Endothelial cell of umbilical vein (primary cell): ENCODE measurements at regions not wholly inside any gene's neighbourhood (a gene's known extent, or its start where the extent isn't known, plus 50 kb on each side); places are given as distances from the start of the nearest gene placed in this dataset.

Source experiments
- CTCF ChIP-seq, 2 donors: IDR thresholded peaks; 1 replicate in 1 of 2; 2 replicates in 1 of 2; pipeline ENCODE4 v1.5.1; 2011; ENCODE audit warnings: low read length in 2 of 2, mild to moderate bottlenecking in 2 of 2, moderate library complexity in 2 of 2, control low read depth in 1 of 2, inconsistent platforms in 1 of 2, low read depth in 1 of 2; ENCODE audit not compliant: insufficient read depth in 1 of 2; ENCODE audit errors: extremely low read depth in 1 of 2
- EZH2 ChIP-seq: IDR thresholded peaks from 2 replicates; pipeline ENCODE4 v1.6.1; 2012; ENCODE audit warnings: borderline replicate concordance, low read depth, mild to moderate bottlenecking, moderate library complexity, low read length, inconsistent platforms; ENCODE audit not compliant: severe bottlenecking
- FOS ChIP-seq: IDR thresholded peaks from 2 replicates; pipeline ENCODE4 v1.6.1; 2011; ENCODE audit warnings: mild to moderate bottlenecking, low read length, moderate library complexity, borderline replicate concordance; ENCODE audit not compliant: insufficient read depth
- MAX ChIP-seq: IDR thresholded peaks from 2 replicates; pipeline ENCODE4 v1.6.1; 2011; ENCODE audit not compliant: insufficient read depth, insufficient read length
- MYC ChIP-seq: IDR thresholded peaks from one replicate; pipeline ENCODE4 v1.6.1; 2011; ENCODE audit warnings: mild to moderate bottlenecking, low read depth, low read length
- POLR2A ChIP-seq: IDR thresholded peaks from 2 replicates; pipeline ENCODE4 v1.6.1; 2012; ENCODE audit warnings: low read depth, mild to moderate bottlenecking, control low read depth, low read length
- POLR2AphosphoS5 ChIP-seq: IDR thresholded peaks from 2 replicates; pipeline ENCODE4 v1.6.1; 2012; ENCODE audit warnings: low read depth, mild to moderate bottlenecking, control low read depth, low read length, moderate library complexity; ENCODE audit not compliant: insufficient read depth

GRCh38 chr3:105933871-105934270 lies 65.1 kb upstream of the CBLB start:
- TF ChIP-seq CTCF (IDR thresholded peaks at IDR 0.05; ENCODE audit: extremely low read depth in 1 of 2, insufficient read depth in 1 of 2, low read depth in 1 of 2, low read length in 2 of 2) (no peak), MAX (no peak), FOS (no peak), EZH2 (no peak), POLR2A (no peak), POLR2AphosphoS5 (no peak), MYC (no peak)
